HCT116 (cell line): ENCODE measurements at regions not wholly inside any gene's neighbourhood (a gene's known extent, or its start where the extent isn't known, plus 50 kb on each side); places are given as distances from the start of the nearest gene placed in this dataset.

ENCODE experiments used
- ATAC-seq: fragments of 200-7000 bp; cut with Tn5 transposase; 2 replicates; pipeline ENCODE4 v1.9.1; 2020; ENCODE audit warnings: mild to moderate bottlenecking, moderate library complexity
- BruUV-seq: library from RNA; stranded (reverse); fragments of 400-500 nt; replicated peaks from 2 replicates; lab custom pipeline; 2021; lab: Mats Ljungman, UMichigan
- CTCF ChIA-PET: fragments of 300-600 bp; sonication (Branson Sonifier 250); formaldehyde crosslinking; loops from one replicate; lab custom pipeline; 2021; ENCODE audit warnings: antibody characterized with exemption; lab: Charles Lee
- POLR2A ChIA-PET: fragments of 300-600, 350-600 bp; sonication (Branson Sonifier 250); formaldehyde crosslinking; loops from one replicate; lab custom pipeline; 2021; ENCODE audit warnings: antibody characterized with exemption; lab: Charles Lee
- RAD21 ChIA-PET, 2 experiments: fragments of 300-600 bp; sonication (Branson Sonifier 250); formaldehyde crosslinking; loops; one replicate each; lab custom pipeline; 2023; ENCODE audit warnings: low total read pairs in 2 of 2; ENCODE audit not compliant: uncharacterized antibody in 2 of 2, unreplicated experiment in 2 of 2, low non-redundant PET in 1 of 2; lab: Charles Lee
- DNase-seq: peaks from one replicate; pipeline ENCODE4 v3.0.0-alpha.2; 2010; ENCODE audit warnings: low read depth, low spot score
- H2AFZ ChIP-seq: fragments of 200-600 bp; shearing (Covaris generic), sonication (generic); 2 replicates; pipeline ENCODE4 v1.6.1; 2017; ENCODE audit warnings: low read depth, mixed run types, mixed read lengths, antibody characterized with exemption, low read length; ENCODE audit not compliant: poor library complexity, severe bottlenecking
- H3K27ac ChIP-seq: 2 replicates; pipeline ENCODE4 v1.5.1; 2012; ENCODE audit warnings: low read depth, low read length
- H3K27me3 ChIP-seq: fragments of 200-600 bp; sonication (generic); 2 replicates; pipeline ENCODE4 v1.6.1; 2016; ENCODE audit warnings: mixed run types, low read length, mixed read lengths; ENCODE audit not compliant: insufficient read depth
- H3K36me3 ChIP-seq, 2 experiments: fragments of 200-500 bp in 1 of 2; fragments of 200-600 bp in 1 of 2; sonication (Bioruptor generic) in 1 of 2; sonication (generic) in 1 of 2; 2 replicates each; pipeline versions ENCODE4 v1.5.1 to v1.6.1; 2014 to 2016; ENCODE audit warnings: low read length in 2 of 2, inconsistent platforms in 1 of 2, mixed read lengths in 1 of 2, mixed run types in 1 of 2; ENCODE audit not compliant: insufficient read depth in 2 of 2, control insufficient read depth in 1 of 2
- H3K4me1 ChIP-seq, 2 experiments: fragments of 200-600 bp in 1 of 2; sonication (generic) in 1 of 2; 2 replicates each; pipeline versions ENCODE4 v1.5.1 to v1.6.1; 2012 to 2017; ENCODE audit warnings: low read length in 2 of 2, inconsistent platforms in 1 of 2, mild to moderate bottlenecking in 1 of 2, mixed read lengths in 1 of 2, mixed run types in 1 of 2, moderate library complexity in 1 of 2; ENCODE audit not compliant: insufficient read depth in 2 of 2, control insufficient read depth in 1 of 2
- H3K4me2 ChIP-seq: fragments of 200-600 bp; sonication (generic); 2 replicates; pipeline ENCODE4 v1.6.1; 2017; ENCODE audit warnings: mixed run types, low read length, mixed read lengths
- H3K4me3 ChIP-seq, 2 experiments: fragments of 200-600 bp in 1 of 2; sonication (generic) in 1 of 2; replicated peaks in 1 of 2; 2 replicates each; pipeline ENCODE4 v1.5.1; 2011 to 2016; ENCODE audit warnings: low read length in 2 of 2, control low read depth in 1 of 2, low read depth in 1 of 2, mild to moderate bottlenecking in 1 of 2, mixed read lengths in 1 of 2, mixed run types in 1 of 2
- H3K79me2 ChIP-seq: fragments of 200-600 bp; sonication (generic); 2 replicates; pipeline ENCODE4 v1.6.1; 2017; ENCODE audit warnings: mild to moderate bottlenecking, mixed run types, low read length, moderate library complexity, mixed read lengths; ENCODE audit not compliant: insufficient read depth
- H3K9ac ChIP-seq: fragments of 200-600 bp; sonication (generic); 2 replicates; pipeline ENCODE4 v1.6.1; 2016; ENCODE audit warnings: low read length, mixed read lengths
- H3K9me2 ChIP-seq: fragments of 200-600 bp; sonication (generic), shearing (Covaris generic); 2 replicates; pipeline ENCODE4 v1.6.1; 2017; ENCODE audit warnings: mixed run types, mild to moderate bottlenecking, moderate library complexity; ENCODE audit not compliant: insufficient read depth
- H3K9me3 ChIP-seq, 2 experiments: fragments of 200-500 bp in 1 of 2; fragments of 200-600 bp in 1 of 2; sonication (Bioruptor generic) in 1 of 2; sonication (generic) in 1 of 2; 2 replicates each; pipeline ENCODE4 v1.6.1; 2014 to 2017; ENCODE audit warnings: low read length in 2 of 2, mixed read lengths in 2 of 2, inconsistent platforms in 1 of 2, low read depth in 1 of 2, mild to moderate bottlenecking in 1 of 2, mixed run types in 1 of 2, moderate library complexity in 1 of 2; ENCODE audit not compliant: control insufficient read depth in 1 of 2, insufficient read depth in 1 of 2
- H4K20me1 ChIP-seq: fragments of 200-600 bp; sonication (generic), shearing (Covaris generic); 2 replicates; pipeline ENCODE4 v1.6.1; 2017; ENCODE audit warnings: mixed run types, mild to moderate bottlenecking, moderate library complexity; ENCODE audit not compliant: insufficient read depth
- CTCF ChIP-seq, 3 experiments: fragments of 200-600 bp in 1 of 3; sonication (generic) in 1 of 3; IDR thresholded peaks in 2 of 3; conservative IDR thresholded peaks in 1 of 3; 2 replicates each; pipeline ENCODE4 v1.5.1; 2012 to 2017; ENCODE audit warnings: low read depth in 2 of 3, low read length in 2 of 3, antibody characterized with exemption in 1 of 3, borderline replicate concordance in 1 of 3, control low read depth in 1 of 3, mild to moderate bottlenecking in 1 of 3, mixed read lengths in 1 of 3, mixed run types in 1 of 3, moderate library complexity in 1 of 3; ENCODE audit not compliant: insufficient read depth in 1 of 3
- EGR1 ChIP-seq: IDR thresholded peaks from 2 replicates; pipeline ENCODE4 v1.6.1; 2012; ENCODE audit warnings: low read depth
- ELF1 ChIP-seq: IDR thresholded peaks from 2 replicates; pipeline ENCODE4 v1.6.1; 2012; ENCODE audit warnings: low read depth, borderline replicate concordance
- EZH2 ChIP-seq: fragments of 200-600 bp; sonication (generic); IDR thresholded peaks from 2 replicates; pipeline ENCODE4 v1.6.1; 2017; ENCODE audit warnings: antibody characterized with exemption, mixed run types
- FOSL1 ChIP-seq: IDR thresholded peaks from 2 replicates; pipeline ENCODE4 v1.6.1; 2012; ENCODE audit warnings: low read depth
- JUND ChIP-seq: IDR thresholded peaks from 2 replicates; pipeline ENCODE4 v1.6.1; 2012
- POLR2AphosphoS5 ChIP-seq: IDR thresholded peaks from 2 replicates; pipeline ENCODE4 v1.6.1; 2011; ENCODE audit warnings: mild to moderate bottlenecking, low read depth, low read length, moderate library complexity
- RAD21 ChIP-seq: IDR thresholded peaks from 2 replicates; pipeline ENCODE4 v1.6.1; 2012; ENCODE audit warnings: low read depth, mild to moderate bottlenecking
- REST ChIP-seq: IDR thresholded peaks from 2 replicates; pipeline ENCODE4 v1.6.1; 2012; ENCODE audit warnings: low read depth
- SIN3A ChIP-seq: IDR thresholded peaks from 2 replicates; pipeline ENCODE4 v1.6.1; 2012; ENCODE audit warnings: low read depth
- SP1 ChIP-seq: IDR thresholded peaks from 2 replicates; pipeline ENCODE4 v1.6.1; 2012; ENCODE audit warnings: low read depth
- SRF ChIP-seq: IDR thresholded peaks from 2 replicates; pipeline ENCODE4 v1.6.1; 2012; ENCODE audit warnings: low read depth
- TCF7L2 ChIP-seq: IDR thresholded peaks from 2 replicates; pipeline ENCODE4 v1.7.0; 2011; ENCODE audit warnings: borderline replicate concordance, inconsistent platforms; ENCODE audit not compliant: insufficient read depth, insufficient read length; ENCODE audit errors: extremely low read depth
- YY1 ChIP-seq: IDR thresholded peaks from 2 replicates; pipeline ENCODE4 v1.6.1; 2011; ENCODE audit warnings: low read length, low read depth, moderate library complexity, mild to moderate bottlenecking; ENCODE audit not compliant: insufficient replicate concordance; ENCODE audit errors: extremely low read depth
- ZBTB33 ChIP-seq: IDR thresholded peaks from 2 replicates; pipeline ENCODE4 v1.6.1; 2011; ENCODE audit warnings: mild to moderate bottlenecking, low read length, moderate library complexity; ENCODE audit not compliant: insufficient replicate concordance; ENCODE audit errors: extremely low read depth
- intact Hi-C: fragments of 100-400 bp; cut with micrococcal nuclease; formaldehyde crosslinking; loops from 2 replicates; pipeline ENCODE4 v1.10.0; 2022

GRCh38 chr16:85171759-85172454 is 59.6 kb upstream of the CIBAR2 start:
- intact Hi-C loops = loop anchor here (5.0 kb wide), 1 partner anchor 65 kb away; no protein-coding TSS in a partner anchor
- Histone ChIP-seq H3K9me2 (no peaks in the 10 kb centered on the region), H3K4me2 (peak overlapping the region; percentile 74), H3K27ac (no peak overlapping the region), H3K79me2 (peaks cover 57% of the 10 kb centered on the region), H3K4me1 (peaks cover 49 to 67% of the 10 kb centered on the region in 2 experiments), H3K4me3 (peak overlapping the region in 1 of 2 experiments; percentile 40; a peak in 2 of 4 replicates), H3K36me3 (no peaks in the 10 kb centered on the region), H2AFZ (no peak overlapping the region), H3K9me3 (no peaks in the 10 kb centered on the region), H3K9ac (peak overlapping the region; percentile 46), H3K27me3 (no peaks in the 10 kb centered on the region), H4K20me1 (no peaks in the 10 kb centered on the region)
- CTCF ChIA-PET = interaction anchor here (0.6 to 2.7 kb wide), 14 partner anchors 10 to 444 kb away, joined by 3 to 14 read pairs (median 4); no protein-coding TSS in a partner anchor
- DNase-seq (no peak), ATAC-seq (no peak)
- RAD21 ChIA-PET = interaction anchor here in 1 of 2 experiments (0.6 kb wide), 1 partner anchor 64 kb away, joined by 3 read pairs; no protein-coding TSS in a partner anchor
- no TSS peak for BruUV-seq
- TF ChIP-seq POLR2AphosphoS5 (no peak), JUND (no peak), TCF7L2 (no peak), ELF1 (no peak), ZBTB33 (no peak), CTCF (IDR thresholded peaks at IDR 0.05 in 2 of 3, conservative IDR thresholded peaks at IDR 0.05 in 1 of 3; ENCODE audit: borderline replicate concordance in 1 of 3, insufficient read depth in 1 of 3, low read depth in 2 of 3, low read length in 2 of 3) (no peak), SP1 (no peak), EGR1 (no peak), EZH2 (no peak), RAD21 (no peak), SRF (no peak), SIN3A (no peak), YY1 (no peak), FOSL1 (no peak), REST (no peak)
- POLR2A ChIA-PET = no interaction called here
